IMR-90 (cell line): ENCODE measurements at regions not wholly inside any gene's neighbourhood (a gene's known extent, or its start where the extent isn't known, plus 50 kb on each side); places are given as distances from the start of the nearest gene placed in this dataset.

Source experiments
- ATAC-seq: fragments of 200-7000 bp; cut with Tn5 transposase; 2 replicates; pipeline ENCODE4 v1.9.1; 2020; ENCODE audit warnings: low read depth, mild to moderate bottlenecking, moderate library complexity
- BruUV-seq: library from RNA; stranded (reverse); fragments of 400-500 nt; replicated peaks from 2 replicates; lab custom pipeline; 2021; lab: Mats Ljungman, UMichigan
- CTCF ChIA-PET: fragments of 300-600 bp; formaldehyde crosslinking; extraction: SDS; loops from one replicate; lab custom pipeline; 2021; ENCODE audit warnings: antibody characterized with exemption; lab: Yijun Ruan, JAX
- POLR2A ChIA-PET: fragments of 300-600 bp; sonication (Branson Sonifier 250); formaldehyde crosslinking; loops from one replicate; lab custom pipeline; 2022; ENCODE audit warnings: antibody characterized with exemption; ENCODE audit not compliant: unreplicated experiment; lab: Charles Lee
- DNase-seq: peaks from one replicate; pipeline ENCODE4 v3.0.0; 2013
- H2AFZ ChIP-seq: replicated peaks from 2 replicates; pipeline ENCODE3; 2013; ENCODE audit warnings: low read length, mild to moderate bottlenecking; ENCODE audit not compliant: poor library complexity
- H2AK5ac ChIP-seq: 2 replicates; pipeline ENCODE4 v1.6.1; 2013; ENCODE audit warnings: low read depth, low read length, inconsistent platforms
- H2AK9ac ChIP-seq: replicated peaks from 2 replicates; pipeline ENCODE3; 2013; ENCODE audit warnings: mild to moderate bottlenecking, low read depth, low read length, moderate library complexity; ENCODE audit not compliant: poor library complexity
- H2BK120ac ChIP-seq: 2 replicates; pipeline ENCODE4 v1.6.1; 2013; ENCODE audit warnings: low read depth, low read length, inconsistent platforms
- H2BK15ac ChIP-seq: 3 replicates; pipeline ENCODE4 v1.6.1; 2013; ENCODE audit warnings: low read depth, low read length, inconsistent platforms
- H2BK20ac ChIP-seq: 2 replicates; pipeline ENCODE4 v1.6.1; 2013; ENCODE audit warnings: low read depth, mild to moderate bottlenecking, inconsistent platforms, low read length, moderate library complexity
- H2BK5ac ChIP-seq: 2 replicates; pipeline ENCODE4 v1.6.1; 2013; ENCODE audit warnings: mild to moderate bottlenecking, low read depth, low read length, inconsistent platforms; ENCODE audit not compliant: poor library complexity, severe bottlenecking
- H3K14ac ChIP-seq: replicated peaks from 2 replicates; pipeline ENCODE4 v1.6.1; 2013; ENCODE audit warnings: low read depth, low read length, inconsistent platforms
- H3K18ac ChIP-seq: 2 replicates; pipeline ENCODE4 v1.6.1; 2013; ENCODE audit warnings: low read depth, low read length, control low read depth
- H3K23ac ChIP-seq: 2 replicates; pipeline ENCODE4 v1.6.1; 2013; ENCODE audit warnings: low read depth, low read length, inconsistent platforms
- H3K27ac ChIP-seq: 2 replicates; pipeline ENCODE4 v1.5.1; 2013; ENCODE audit warnings: mild to moderate bottlenecking, control low read depth, low read length; ENCODE audit not compliant: insufficient read depth
- H3K27me3 ChIP-seq: 2 replicates; pipeline ENCODE4 v1.6.1; 2013; ENCODE audit warnings: low read length; ENCODE audit not compliant: control insufficient read depth, insufficient read depth
- H3K36me3 ChIP-seq: 2 replicates; pipeline ENCODE4 v1.6.1; 2013; ENCODE audit warnings: low read length, mixed read lengths; ENCODE audit not compliant: control insufficient read depth, insufficient read depth
- H3K4ac ChIP-seq: 2 replicates; pipeline ENCODE4 v1.6.1; 2013; ENCODE audit warnings: low read depth, low read length, inconsistent platforms
- H3K4me1 ChIP-seq: 2 replicates; pipeline ENCODE4 v1.6.1; 2013; ENCODE audit warnings: low read length, mixed read lengths; ENCODE audit not compliant: control insufficient read depth, insufficient read depth
- H3K4me2 ChIP-seq: 2 replicates; pipeline ENCODE4 v1.6.1; 2013; ENCODE audit warnings: low read depth, mild to moderate bottlenecking, control low read depth, low read length, moderate library complexity
- H3K4me3 ChIP-seq: 2 replicates; pipeline ENCODE4 v1.5.1; 2013; ENCODE audit warnings: low read depth, mild to moderate bottlenecking, control low read depth, low read length, moderate library complexity; ENCODE audit not compliant: insufficient read depth
- H3K56ac ChIP-seq: 2 replicates; pipeline ENCODE4 v1.6.1; 2013; ENCODE audit warnings: low read length, inconsistent platforms; ENCODE audit not compliant: insufficient read depth; ENCODE audit errors: extremely low read depth
- H3K79me1 ChIP-seq, 2 experiments: 2 replicates each; pipeline ENCODE4 v1.6.1; 2013; ENCODE audit warnings: low read length in 2 of 2, inconsistent platforms in 1 of 2, low read depth in 1 of 2
- H3K9ac ChIP-seq: 2 replicates; pipeline ENCODE4 v1.6.1; 2013; ENCODE audit warnings: low read depth, low read length, control low read depth
- H3K9me1 ChIP-seq: 2 replicates; pipeline ENCODE4 v1.6.1; 2013; ENCODE audit warnings: low read length, inconsistent platforms; ENCODE audit not compliant: insufficient read depth
- H3K9me3 ChIP-seq: 2 replicates; pipeline ENCODE4 v1.6.1; 2013; ENCODE audit warnings: low read length; ENCODE audit not compliant: control insufficient read depth, insufficient read depth
- H4K20me1 ChIP-seq: 2 replicates; pipeline ENCODE4 v1.6.1; 2013; ENCODE audit warnings: low read length, inconsistent platforms; ENCODE audit not compliant: insufficient read depth
- H4K5ac ChIP-seq: 2 replicates; pipeline ENCODE4 v1.6.1; 2013; ENCODE audit warnings: mild to moderate bottlenecking, low read depth, low read length, control low read depth
- H4K8ac ChIP-seq, 2 experiments: 2 replicates each; pipeline ENCODE4 v1.6.1; 2013; ENCODE audit warnings: low read depth in 2 of 2, low read length in 2 of 2, control low read depth in 1 of 2, inconsistent platforms in 1 of 2
- H4K91ac ChIP-seq: 2 replicates; pipeline ENCODE4 v1.6.1; 2013; ENCODE audit warnings: low read depth, low read length, inconsistent platforms; ENCODE audit not compliant: insufficient read depth
- BHLHE40 ChIP-seq: fragments of 150-350 bp; IDR thresholded peaks from 2 replicates; pipeline ENCODE4 v1.6.1; 2016; ENCODE audit warnings: mild to moderate bottlenecking, low read depth, low read length
- CEBPB ChIP-seq: IDR thresholded peaks from 2 replicates; pipeline ENCODE4 v1.6.1; 2012; ENCODE audit warnings: low read depth, low read length, improper control_type of control experiment
- FOS ChIP-seq: fragments of 150-350 bp; IDR thresholded peaks from 2 replicates; pipeline ENCODE4 v1.6.1; 2016; ENCODE audit warnings: low read depth, low read length
- MAFK ChIP-seq: IDR thresholded peaks from 2 replicates; pipeline ENCODE4 v1.6.1; 2012; ENCODE audit warnings: low read depth, low read length, improper control_type of control experiment
- MAZ ChIP-seq: IDR thresholded peaks from 2 replicates; pipeline ENCODE4 v1.6.1; 2012; ENCODE audit warnings: low read depth, mild to moderate bottlenecking, low read length, improper control_type of control experiment, moderate library complexity, borderline replicate concordance
- POLR2A ChIP-seq: IDR thresholded peaks from 2 replicates; pipeline ENCODE4 v1.6.1; 2012; ENCODE audit warnings: mild to moderate bottlenecking, low read depth, low read length
- RCOR1 ChIP-seq: IDR thresholded peaks from 2 replicates; pipeline ENCODE4 v1.6.1; 2012; ENCODE audit warnings: mild to moderate bottlenecking, low read length, improper control_type of control experiment; ENCODE audit not compliant: insufficient replicate concordance
- RFX5 ChIP-seq: IDR thresholded peaks from 2 replicates; pipeline ENCODE4 v1.8.0; 2012; ENCODE audit warnings: low read depth, mild to moderate bottlenecking, low read length, moderate library complexity
- WGBS, 2 experiments: methylation state at CpG; one replicate each; pipeline versions ENCODE4 v1.1.5 to v1.1.7; 2013; ENCODE audit warnings: missing lambda C conversion rate in 2 of 2; ENCODE audit not compliant: insufficient read length in 1 of 2; ENCODE audit errors: extremely low coverage in 2 of 2; 5-methylcytosine and 5-hydroxymethylcytosine counted together
- dilution Hi-C: fragments of 300-500 bp; cut with HindIII; formaldehyde crosslinking; loops from one replicate; pipeline ENCODE4 v1.14.3; 2018; ENCODE audit warnings: low sequenced_read_pairs; ENCODE audit not compliant: unreplicated experiment
- in situ Hi-C: fragments of 300-500 bp; cut with MboI; formaldehyde crosslinking; loops from 3 replicates; pipeline ENCODE4 v1.14.3; 2019; ENCODE audit warnings: low sequenced_read_pairs, inconsistent platforms, mixed read lengths
- intact Hi-C: fragments of 100-400 bp; cut with micrococcal nuclease; formaldehyde crosslinking; loops from 2 replicates; pipeline ENCODE4 v1.10.0; 2022
- TF ChIP-seq, protein P1 (sequence below): fragments of 150-350 bp; IDR thresholded peaks from 2 replicates; pipeline ENCODE4 v1.6.1; 2016; ENCODE audit warnings: low read depth, mild to moderate bottlenecking, low read length, moderate library complexity, borderline replicate concordance
- TF ChIP-seq, protein P2 (sequence below): conservative IDR thresholded peaks from 2 replicates; pipeline ENCODE4 v1.5.1; 2012; ENCODE audit warnings: mild to moderate bottlenecking, low read depth, low read length, improper control_type of control experiment

DNA sequence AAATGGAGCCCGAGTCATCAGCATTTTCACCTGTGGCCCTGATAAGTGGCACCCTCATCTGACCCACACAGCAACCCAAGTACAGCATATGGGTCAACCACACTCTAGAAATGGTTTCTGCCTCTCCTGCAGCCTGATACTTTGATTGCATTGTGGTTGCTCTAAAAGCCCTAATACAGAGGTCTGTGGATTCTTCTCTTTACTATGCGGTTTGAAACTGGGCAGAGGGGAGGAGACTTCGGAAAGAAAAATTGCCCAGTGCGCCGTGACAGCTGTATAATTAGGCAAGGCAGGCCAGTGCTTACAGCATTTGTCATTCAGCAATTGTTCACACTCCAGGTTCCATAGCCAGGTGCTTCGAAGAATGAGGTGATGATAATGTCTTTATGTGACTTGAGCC, 361.0 kb downstream of the NFIB start:
- in situ Hi-C loops = no loop called here
- no peak for ATAC-seq
- H2AK9ac ChIP-seq = no peak overlapping the region

More for the DNA sequence above, 361.0 kb downstream of the NFIB start:
- ChIA-PET CTCF (no interaction called here), POLR2A (no interaction called here)
- no TSS peak for BruUV-seq
- Histone ChIP-seq H3K27me3 (peaks cover 9% of the 10 kb centered on the region; the same call in 1 of the 2 replicates), H3K56ac (no peak overlapping the region), H2BK15ac (no peak overlapping the region), H4K8ac (no peak overlapping the region), H2BK5ac (no peak overlapping the region), H2AK5ac (no peak overlapping the region), H3K9me3 (no peaks in the 10 kb centered on the region), H2BK120ac (no peak overlapping the region), H3K9me1 (no peaks in the 10 kb centered on the region), H3K4me2 (no peak overlapping the region), H3K9ac (no peak overlapping the region), H2AFZ (no peak overlapping the region), H3K79me1 (no peaks in the 10 kb centered on the region), H3K4me1 (no peaks in the 10 kb centered on the region), H4K20me1 (no peaks in the 10 kb centered on the region), H4K91ac (no peak overlapping the region), H3K4ac (no peak overlapping the region), H3K18ac (no peak overlapping the region), H4K5ac (no peak overlapping the region), H3K14ac (no peak overlapping the region), H3K27ac (no peak overlapping the region), H3K23ac (no peak overlapping the region), H3K4me3 (no peak overlapping the region), H3K36me3 (no peaks in the 10 kb centered on the region), H2BK20ac (no peak overlapping the region)
- intact Hi-C loops (no loop called here), dilution Hi-C loops (no loop called here)
- WGBS, 2 experiments = 100% methylated on average over 1 of the region's 6 CpGs; no CpG with 5 or more reads in 1 of the 2 experiments
- TF ChIP-seq MAFK (no peak), BHLHE40 (no peak), CEBPB (no peak), RFX5 (no peak), POLR2A (no peak), RCOR1 (no peak), MAZ (no peak), FOS (no peak)
- TF ChIP-seq, protein P1, sequence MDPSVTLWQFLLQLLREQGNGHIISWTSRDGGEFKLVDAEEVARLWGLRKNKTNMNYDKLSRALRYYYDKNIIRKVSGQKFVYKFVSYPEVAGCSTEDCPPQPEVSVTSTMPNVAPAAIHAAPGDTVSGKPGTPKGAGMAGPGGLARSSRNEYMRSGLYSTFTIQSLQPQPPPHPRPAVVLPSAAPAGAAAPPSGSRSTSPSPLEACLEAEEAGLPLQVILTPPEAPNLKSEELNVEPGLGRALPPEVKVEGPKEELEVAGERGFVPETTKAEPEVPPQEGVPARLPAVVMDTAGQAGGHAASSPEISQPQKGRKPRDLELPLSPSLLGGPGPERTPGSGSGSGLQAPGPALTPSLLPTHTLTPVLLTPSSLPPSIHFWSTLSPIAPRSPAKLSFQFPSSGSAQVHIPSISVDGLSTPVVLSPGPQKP = no peak
- TF ChIP-seq, protein P2, sequence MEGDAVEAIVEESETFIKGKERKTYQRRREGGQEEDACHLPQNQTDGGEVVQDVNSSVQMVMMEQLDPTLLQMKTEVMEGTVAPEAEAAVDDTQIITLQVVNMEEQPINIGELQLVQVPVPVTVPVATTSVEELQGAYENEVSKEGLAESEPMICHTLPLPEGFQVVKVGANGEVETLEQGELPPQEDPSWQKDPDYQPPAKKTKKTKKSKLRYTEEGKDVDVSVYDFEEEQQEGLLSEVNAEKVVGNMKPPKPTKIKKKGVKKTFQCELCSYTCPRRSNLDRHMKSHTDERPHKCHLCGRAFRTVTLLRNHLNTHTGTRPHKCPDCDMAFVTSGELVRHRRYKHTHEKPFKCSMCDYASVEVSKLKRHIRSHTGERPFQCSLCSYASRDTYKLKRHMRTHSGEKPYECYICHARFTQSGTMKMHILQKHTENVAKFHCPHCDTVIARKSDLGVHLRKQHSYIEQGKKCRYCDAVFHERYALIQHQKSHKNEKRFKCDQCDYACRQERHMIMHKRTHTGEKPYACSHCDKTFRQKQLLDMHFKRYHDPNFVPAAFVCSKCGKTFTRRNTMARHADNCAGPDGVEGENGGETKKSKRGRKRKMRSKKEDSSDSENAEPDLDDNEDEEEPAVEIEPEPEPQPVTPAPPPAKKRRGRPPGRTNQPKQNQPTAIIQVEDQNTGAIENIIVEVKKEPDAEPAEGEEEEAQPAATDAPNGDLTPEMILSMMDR = no peak
- DNase-seq = no peak
